ENCODE measurements at regions not wholly inside any gene's neighbourhood (a gene's known extent, or its start where the extent isn't known, plus 50 kb on each side); places are given as distances from the start of the nearest gene placed in this dataset.

- no peak for TF ChIP-seq CTCF (IDR thresholded peaks at IDR 0.05; ENCODE audit: low read depth, low read length)
- H3K4me3 ChIP-seq (replicated peaks in 1 of 2; ENCODE audit: low read depth in 2 of 2, low read length in 2 of 2) = no peak overlapping the region
- DNase-seq (ENCODE audit: low read depth in 2 of 2) = no peak
Observed at GRCh38 chrX:140110081-140110650, 144.8 kb upstream of the CXorf66 start.

GRCh38 chrX:140104760-140105159 is 139.4 kb upstream of the CXorf66 start:
- DNase-seq (ENCODE audit: low read depth in 2 of 2) = no peak
- TF ChIP-seq CTCF (IDR thresholded peaks at IDR 0.05; ENCODE audit: low read depth, low read length) = no peak
- no peak overlapping the region for H3K4me3 ChIP-seq (replicated peaks in 1 of 2; ENCODE audit: low read depth in 2 of 2, low read length in 2 of 2)

- TF ChIP-seq CTCF (IDR thresholded peaks at IDR 0.05; ENCODE audit: low read depth, low read length) = no peak
- H3K4me3 ChIP-seq (replicated peaks in 1 of 2; ENCODE audit: low read depth in 2 of 2, low read length in 2 of 2) = no peak overlapping the region
- DNase-seq (ENCODE audit: low read depth in 2 of 2) = no peak
Observed at GRCh38 chrX:140099221-140099620, 133.9 kb upstream of the CXorf66 start.

GRCh38 chrX:140092121-140092520 is 126.8 kb upstream of the CXorf66 start:
- TF ChIP-seq CTCF (IDR thresholded peaks at IDR 0.05; ENCODE audit: low read depth, low read length) = no peak
- DNase-seq (ENCODE audit: low read depth in 2 of 2) = no peak
- no peak overlapping the region for H3K4me3 ChIP-seq (replicated peaks in 1 of 2; ENCODE audit: low read depth in 2 of 2, low read length in 2 of 2)

- DNase-seq (ENCODE audit: low read depth in 2 of 2) = no peak
- TF ChIP-seq CTCF (IDR thresholded peaks at IDR 0.05; ENCODE audit: low read depth, low read length) = no peak
- peak overlapping the region; percentile 32 to 33 for H3K4me3 ChIP-seq (replicated peaks in 1 of 2; ENCODE audit: low read depth in 2 of 2, low read length in 2 of 2)
Observed at GRCh38 chrX:140091125-140091886, 126.0 kb upstream of the CXorf66 start.

GRCh38 chrX:140090800-140091124 is 125.4 kb upstream of the CXorf66 start:
- no peak for DNase-seq (ENCODE audit: low read depth in 2 of 2)
- peak overlapping the region; percentile 28 to 33 for H3K4me3 ChIP-seq (replicated peaks in 1 of 2; ENCODE audit: low read depth in 2 of 2, low read length in 2 of 2)
- TF ChIP-seq CTCF (IDR thresholded peaks at IDR 0.05; ENCODE audit: low read depth, low read length) = no peak
